ENCODE measurements at regions not wholly inside any gene's neighbourhood (a gene's known extent, or its start where the extent isn't known, plus 50 kb on each side); places are given as distances from the start of the nearest gene placed in this dataset.

- Histone ChIP-seq H4K20me1 (replicated peaks; ENCODE audit: control insufficient read depth, insufficient read depth, low read length) (no peaks in the 10 kb centered on the region), H3K79me2 (ENCODE audit: control insufficient read depth, insufficient read depth, low read length) (no peaks in the 10 kb centered on the region), H3K4me1 (replicated peaks in 1 of 2; ENCODE audit: control insufficient read depth in 2 of 2, insufficient read depth in 2 of 2, low read length in 2 of 2) (no peaks in the 10 kb centered on the region), H3K4me2 (ENCODE audit: insufficient read depth, low read length) (no peak overlapping the region), H3K9ac (ENCODE audit: insufficient read depth in 1 of 2, low read depth in 2 of 2, low read length in 2 of 2) (no peak overlapping the region), H3K27me3 (ENCODE audit: control insufficient read depth in 2 of 2, insufficient read depth in 2 of 2, low read length in 2 of 2) (no peaks in the 10 kb centered on the region), H3K9me1 (ENCODE audit: control insufficient read depth, insufficient read depth, low read length) (no peaks in the 10 kb centered on the region), H3K4me3 (no peak overlapping the region), H3K36me3 (ENCODE audit: control insufficient read depth, insufficient read depth, low read length) (no peaks in the 10 kb centered on the region), H3K27ac (ENCODE audit: extremely low read depth, low read depth, low read length) (no peak overlapping the region), H2AFZ (ENCODE audit: low read depth, low read length) (no peak overlapping the region), H3K9me3 (replicated peaks; ENCODE audit: control insufficient read depth, insufficient read depth, low read depth, low read length) (no peaks in the 10 kb centered on the region)
- POLR2A ChIA-PET: no interaction called here
- no peak for ATAC-seq
- FAIRE-seq: no peak
- no peak for DNase-seq (ENCODE audit: extremely low read depth in 1 of 4, low spot score in 3 of 4)
- 2% methylated on average over 4 of the region's 4 CpGs for WGBS (ENCODE audit: insufficient coverage, low coverage, missing lambda C conversion rate)
- no TSS peak for BruUV-seq (replicated peaks)
- TF ChIP-seq TBL1XR1 (IDR thresholded peaks at IDR 0.05; ENCODE audit: low read length in 2 of 2) (no peak), C11orf30 (IDR thresholded peaks at IDR 0.05; ENCODE audit: low read depth) (no peak), SAP30 (IDR thresholded peaks at IDR 0.05; ENCODE audit: borderline replicate concordance, insufficient read depth, low read depth, low read length, poor library complexity, severe bottlenecking) (no peak), ZNF143 (CRISPR knock-in tag; IDR thresholded peaks at IDR 0.05) (no peak), HDGF (IDR thresholded peaks at IDR 0.05) (no peak), ZBTB17 (CRISPR knock-in tag; IDR thresholded peaks at IDR 0.05) (no peak), ARID3A (IDR thresholded peaks at IDR 0.05; ENCODE audit: borderline replicate concordance, low read depth, low read length) (no peak), BMI1 (IDR thresholded peaks at IDR 0.05; ENCODE audit: low read length) (no peak), POLR2AphosphoS2 (IDR thresholded peaks at IDR 0.05; ENCODE audit: low read length) (no peak), MAFK (IDR thresholded peaks at IDR 0.05; ENCODE audit: low read length) (no peak), POLR2B (IDR thresholded peaks at IDR 0.05; ENCODE audit: low read depth, partially characterized antibody) (no peak), KDM4B (IDR thresholded peaks at IDR 0.05; ENCODE audit: borderline replicate concordance in 2 of 2, low read depth in 1 of 2) (no peak), ZFP30 (CRISPR knock-in tag; IDR thresholded peaks at IDR 0.05; ENCODE audit: borderline replicate concordance) (no peak)
- TF ChIP-seq, protein P1, sequence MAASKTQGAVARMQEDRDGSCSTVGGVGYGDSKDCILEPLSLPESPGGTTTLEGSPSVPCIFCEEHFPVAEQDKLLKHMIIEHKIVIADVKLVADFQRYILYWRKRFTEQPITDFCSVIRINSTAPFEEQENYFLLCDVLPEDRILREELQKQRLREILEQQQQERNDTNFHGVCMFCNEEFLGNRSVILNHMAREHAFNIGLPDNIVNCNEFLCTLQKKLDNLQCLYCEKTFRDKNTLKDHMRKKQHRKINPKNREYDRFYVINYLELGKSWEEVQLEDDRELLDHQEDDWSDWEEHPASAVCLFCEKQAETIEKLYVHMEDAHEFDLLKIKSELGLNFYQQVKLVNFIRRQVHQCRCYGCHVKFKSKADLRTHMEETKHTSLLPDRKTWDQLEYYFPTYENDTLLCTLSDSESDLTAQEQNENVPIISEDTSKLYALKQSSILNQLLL (CRISPR knock-in tag; IDR thresholded peaks at IDR 0.05; ENCODE audit: borderline replicate concordance): no peak
- TF ChIP-seq, protein P2, sequence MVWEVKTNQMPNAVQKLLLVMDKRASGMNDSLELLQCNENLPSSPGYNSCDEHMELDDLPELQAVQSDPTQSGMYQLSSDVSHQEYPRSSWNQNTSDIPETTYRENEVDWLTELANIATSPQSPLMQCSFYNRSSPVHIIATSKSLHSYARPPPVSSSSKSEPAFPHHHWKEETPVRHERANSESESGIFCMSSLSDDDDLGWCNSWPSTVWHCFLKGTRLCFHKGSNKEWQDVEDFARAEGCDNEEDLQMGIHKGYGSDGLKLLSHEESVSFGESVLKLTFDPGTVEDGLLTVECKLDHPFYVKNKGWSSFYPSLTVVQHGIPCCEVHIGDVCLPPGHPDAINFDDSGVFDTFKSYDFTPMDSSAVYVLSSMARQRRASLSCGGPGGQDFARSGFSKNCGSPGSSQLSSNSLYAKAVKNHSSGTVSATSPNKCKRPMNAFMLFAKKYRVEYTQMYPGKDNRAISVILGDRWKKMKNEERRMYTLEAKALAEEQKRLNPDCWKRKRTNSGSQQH (CRISPR knock-in tag; IDR thresholded peaks at IDR 0.05): no peak
- CTCF ChIA-PET (ENCODE audit: low intra/inter-chr PET ratio): no interaction called here
- intact Hi-C loops (cut with micrococcal nuclease): no loop called here
- in situ Hi-C loops (cut with MboI): no loop called here
Measured at GRCh38 chr5:155598552-155598951, 585.0 kb downstream of the KIF4B start.
